HL-60/S4 (cell line): ENCODE measurements at regions not wholly inside any gene's neighbourhood (a gene's known extent, or its start where the extent isn't known, plus 50 kb on each side); places are given as distances from the start of the nearest gene placed in this dataset.

Experiments
- in situ Hi-C: fragments of 300-500 bp; cut with MboI; formaldehyde crosslinking; loops from 2 replicates; pipeline ENCODE4 v1.14.3; 2022; ENCODE audit warnings: low sequenced_read_pairs

DNA sequence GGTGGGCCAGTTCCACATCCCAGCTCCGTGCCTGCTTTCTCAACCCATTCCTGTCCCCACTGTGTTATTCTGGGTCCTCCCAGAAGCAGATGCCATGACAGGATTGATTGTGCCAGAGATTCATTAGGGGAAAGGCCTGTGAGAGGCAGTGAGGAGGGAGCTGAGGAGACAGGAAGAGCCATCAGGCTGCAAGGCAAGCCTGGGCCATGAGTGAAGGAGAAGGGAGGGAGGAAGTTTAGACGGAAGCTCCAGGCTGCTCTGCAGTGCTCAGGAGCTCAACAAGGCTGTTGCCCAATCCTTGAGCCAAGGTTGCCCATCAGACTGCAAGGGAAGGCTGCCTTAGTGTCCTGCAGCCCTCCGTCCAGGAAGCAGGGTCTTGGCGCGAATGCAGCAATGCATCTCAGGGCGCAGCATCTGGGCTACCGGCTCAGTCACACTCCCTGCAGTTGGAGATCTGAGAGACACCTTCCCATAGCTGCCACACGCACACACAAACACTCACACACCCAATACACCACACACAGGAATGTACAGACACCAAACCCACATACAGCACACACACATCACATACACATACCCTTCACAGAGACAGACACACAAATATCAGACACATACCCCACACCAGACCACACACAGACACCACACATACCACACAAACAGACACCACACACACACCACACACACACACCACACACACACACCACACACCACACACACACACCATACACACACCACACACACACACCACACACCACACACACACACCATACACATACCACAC lies 139.5 kb upstream of the NDUFV2 start:
- in situ Hi-C loops: no loop called here

DNA sequence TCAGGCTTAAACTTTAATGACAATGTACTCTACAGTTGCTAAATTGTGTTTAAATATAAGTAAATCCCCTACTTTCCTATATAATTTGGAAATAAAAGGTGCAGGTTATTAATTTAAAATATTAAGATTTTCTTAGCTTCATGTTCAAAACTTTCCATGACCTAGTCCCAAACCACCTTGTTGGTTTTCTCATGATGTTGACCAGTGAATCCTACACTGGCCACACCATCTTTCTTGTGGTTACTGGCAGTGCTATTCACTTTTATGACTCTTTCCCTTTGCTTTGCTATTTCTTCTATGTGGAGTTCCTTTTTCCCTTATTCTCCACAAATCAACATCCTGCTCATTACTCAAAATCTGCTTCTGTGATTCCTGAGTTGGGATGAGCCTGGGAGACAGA lies 138.6 kb upstream of the NDUFV2 start:
- in situ Hi-C loops: no loop called here

DNA sequence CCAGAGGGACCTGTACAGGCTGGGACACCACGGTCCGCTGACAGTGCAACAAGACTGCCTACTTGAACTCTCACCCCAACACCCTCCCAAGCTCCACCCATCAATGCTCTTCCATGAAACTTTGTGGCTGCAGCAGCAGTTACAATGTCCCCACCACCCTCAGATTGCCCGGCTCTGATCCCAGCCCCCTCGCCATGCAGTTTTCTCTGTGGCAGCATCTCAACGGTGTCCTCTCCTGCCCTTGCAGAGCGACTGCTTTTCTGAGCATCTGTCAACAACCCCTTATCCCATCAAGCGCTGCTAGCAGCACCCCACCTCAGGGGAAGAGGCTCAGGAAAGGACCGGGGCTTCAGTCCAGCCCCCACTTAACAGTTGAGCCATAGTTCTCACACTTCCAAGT lies 137.1 kb upstream of the NDUFV2 start:
- in situ Hi-C loops: no loop called here

DNA sequence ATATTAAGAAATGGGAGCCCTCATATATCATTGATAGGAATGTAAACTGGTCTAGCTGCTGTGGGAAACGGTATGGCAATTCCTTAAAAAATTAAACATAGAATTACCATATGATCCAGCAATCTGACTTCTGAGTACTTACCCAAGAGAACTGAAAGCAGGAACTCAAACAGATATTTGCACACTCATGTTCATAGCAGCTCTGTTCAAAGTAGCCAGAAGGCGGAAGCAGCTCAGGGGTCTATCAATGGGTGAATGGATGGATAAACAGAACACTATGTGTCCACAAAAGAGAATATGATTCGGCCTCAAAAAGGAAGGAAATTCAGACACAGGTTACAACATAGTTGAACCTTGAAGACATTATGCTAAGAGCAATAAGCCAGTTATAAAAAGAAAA lies 135.7 kb upstream of the NDUFV2 start:
- in situ Hi-C loops: no loop called here

DNA sequence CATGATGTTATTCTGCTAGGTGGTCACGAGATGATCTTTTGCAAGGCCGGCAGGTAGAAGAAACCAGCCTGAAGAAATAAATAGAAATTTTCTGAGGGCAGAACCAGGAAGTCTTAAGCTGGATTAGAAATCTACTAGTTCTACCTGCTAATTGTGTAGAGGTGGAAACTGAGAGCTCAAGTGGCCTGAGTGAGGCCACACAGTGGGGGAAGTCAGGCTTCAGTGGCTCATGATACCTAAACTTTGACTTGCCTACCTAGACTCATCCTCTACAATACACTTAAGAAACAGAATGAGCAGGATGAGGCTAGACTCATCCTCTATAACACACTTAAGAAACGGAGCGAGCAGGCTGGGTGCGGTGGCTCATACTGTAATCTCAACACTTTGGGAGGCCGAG lies 134.9 kb upstream of the NDUFV2 start:
- in situ Hi-C loops: no loop called here

DNA sequence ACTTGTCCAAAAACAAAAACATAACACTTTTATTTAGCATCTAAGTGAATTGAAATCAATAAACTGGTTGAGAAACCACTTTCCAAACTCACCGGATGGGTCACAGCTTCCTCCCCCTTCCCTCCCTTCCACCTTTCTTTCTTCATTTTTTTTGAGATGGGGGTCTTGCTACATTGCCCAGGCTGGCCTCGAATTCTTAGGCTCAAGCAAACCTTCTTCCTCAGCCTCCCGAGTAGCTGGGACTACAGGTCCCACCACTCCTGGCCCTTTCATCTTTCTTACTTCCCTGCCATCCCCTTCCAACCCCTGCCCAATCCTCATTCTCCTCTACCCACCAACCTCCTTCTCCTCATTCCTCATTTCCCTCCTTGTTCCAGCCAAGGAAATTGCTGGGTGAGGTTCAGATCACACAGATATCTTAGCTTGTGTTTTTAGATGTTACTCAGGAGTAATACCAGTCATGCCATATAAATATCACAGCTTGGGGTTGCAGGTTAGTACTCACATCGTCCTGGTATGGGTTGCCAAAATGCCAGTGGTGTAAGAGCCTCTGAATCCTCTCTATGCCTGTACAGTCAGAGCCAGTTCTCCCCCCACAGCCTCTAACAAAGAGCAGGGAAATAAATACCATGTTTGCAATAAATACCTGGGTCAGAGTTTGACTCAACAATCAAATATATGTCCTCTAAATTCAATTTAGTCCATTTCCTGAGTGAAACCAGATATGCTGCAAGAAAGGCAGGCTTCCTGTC lies 132.7 kb upstream of the NDUFV2 start:
- in situ Hi-C loops: no loop called here

DNA sequence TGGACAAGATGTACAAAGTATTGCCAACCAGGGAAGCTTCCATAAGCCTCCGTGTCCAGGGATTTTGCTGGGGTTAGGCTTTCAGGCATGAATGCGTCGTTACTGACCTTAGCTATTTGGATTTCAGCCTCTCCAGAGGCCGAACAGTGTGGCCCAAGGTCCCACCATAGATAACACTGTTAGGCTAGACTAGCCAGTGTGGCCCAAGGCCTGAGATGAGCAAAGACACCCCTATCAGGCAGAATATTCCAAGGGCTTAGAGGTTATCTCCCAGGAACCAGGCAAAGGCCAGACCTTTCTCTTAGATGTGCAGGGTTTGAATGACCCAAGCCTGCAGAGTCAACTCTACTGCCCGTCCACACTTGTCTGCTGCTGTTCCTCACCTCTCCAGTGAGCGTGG lies 131.7 kb upstream of the NDUFV2 start:
- in situ Hi-C loops: no loop called here

DNA sequence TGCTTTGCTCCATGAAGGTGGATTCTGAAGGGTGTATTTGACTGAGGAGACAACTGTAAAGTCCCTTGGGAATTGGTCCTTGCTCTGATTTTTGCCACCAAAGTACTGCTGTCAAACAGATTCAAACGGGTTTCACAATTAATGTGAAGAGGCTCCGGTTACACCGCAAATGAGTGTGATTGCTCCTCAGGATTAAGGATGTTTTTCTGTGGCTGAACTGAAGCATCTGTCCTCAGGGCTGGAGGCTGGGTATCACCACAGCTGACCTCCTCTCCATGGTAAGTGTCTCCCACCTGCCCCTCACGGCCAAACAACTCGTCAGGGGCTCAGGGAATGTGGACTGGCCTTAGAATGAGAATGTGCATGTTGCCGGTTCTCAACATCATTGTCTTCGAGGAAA lies 130.4 kb upstream of the NDUFV2 start:
- in situ Hi-C loops: no loop called here

DNA sequence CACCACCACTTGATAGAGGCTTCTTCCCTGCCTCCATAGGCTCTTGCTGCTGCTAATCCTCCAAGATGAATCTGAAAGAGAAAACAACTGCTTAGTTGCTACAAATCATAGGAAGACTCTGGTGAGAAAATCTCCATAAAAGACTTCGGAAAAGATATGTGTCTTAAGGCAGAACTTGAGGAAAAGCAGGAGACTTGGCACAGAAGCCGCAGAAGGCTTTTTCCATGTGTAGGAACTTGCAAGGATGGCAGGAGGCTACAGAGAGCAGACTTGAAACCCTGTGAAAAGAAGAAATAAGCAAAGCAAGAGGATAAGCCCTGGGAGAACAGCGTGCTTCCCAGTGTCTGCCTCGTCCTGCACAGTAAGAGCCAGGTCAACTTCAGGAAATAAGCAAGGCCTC lies 128.2 kb upstream of the NDUFV2 start:
- in situ Hi-C loops: no loop called here

DNA sequence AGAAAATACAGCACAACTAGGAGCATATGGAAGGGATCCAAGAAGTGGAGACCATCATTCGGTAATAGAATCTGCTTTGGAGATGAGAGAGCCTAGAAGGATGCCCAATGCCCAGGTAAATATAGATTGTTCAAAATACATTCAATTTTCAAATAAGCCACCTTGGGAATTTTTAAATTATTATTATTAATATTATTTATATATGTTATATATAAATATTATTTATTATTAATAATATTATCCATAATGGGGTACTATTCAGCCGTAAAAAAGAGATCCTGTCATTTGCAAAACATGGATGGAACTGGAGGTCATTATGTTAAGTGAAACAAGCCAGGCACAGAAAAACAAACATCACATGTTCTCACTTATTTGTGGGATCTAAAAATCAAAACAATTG lies 127.8 kb upstream of the NDUFV2 start:
- in situ Hi-C loops: no loop called here

DNA sequence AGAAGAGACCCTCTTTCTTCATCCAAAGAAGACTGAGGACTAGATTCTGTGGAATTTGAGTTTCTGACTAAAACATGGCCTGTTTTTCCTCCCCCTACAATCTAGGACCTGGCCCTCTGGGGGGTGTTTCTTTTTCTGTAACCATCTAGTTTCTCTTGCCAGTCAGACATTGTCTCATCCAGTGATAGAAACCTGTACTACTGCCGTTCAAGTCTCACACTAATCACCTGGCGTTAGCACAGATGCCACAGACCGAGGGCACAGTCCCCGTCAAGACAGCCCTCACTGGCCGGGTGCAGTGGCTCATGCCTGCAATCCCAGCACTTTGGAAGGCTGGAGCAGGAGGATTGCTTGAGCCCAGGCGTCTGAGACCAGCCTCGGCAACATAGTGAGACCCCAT lies 126.9 kb upstream of the NDUFV2 start:
- in situ Hi-C loops: no loop called here

DNA sequence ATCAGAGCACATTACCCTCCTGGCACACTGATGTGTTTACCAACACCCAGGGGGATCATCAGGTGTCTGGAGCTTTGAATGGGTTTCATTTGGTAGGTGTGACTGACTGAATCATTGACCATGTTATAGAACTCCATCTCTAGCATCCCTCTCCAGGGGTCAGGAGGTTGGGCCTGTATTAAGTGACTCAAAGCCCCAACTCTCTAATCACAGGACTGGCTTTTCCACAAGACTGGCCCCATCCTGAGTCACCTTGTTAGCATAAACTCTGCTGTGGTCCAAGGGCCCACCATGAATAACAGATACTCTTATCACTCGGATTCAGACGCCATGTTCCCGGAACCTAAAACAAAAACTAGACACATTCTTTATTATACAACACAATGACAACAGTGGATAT lies 125.9 kb upstream of the NDUFV2 start:
- in situ Hi-C loops: no loop called here

DNA sequence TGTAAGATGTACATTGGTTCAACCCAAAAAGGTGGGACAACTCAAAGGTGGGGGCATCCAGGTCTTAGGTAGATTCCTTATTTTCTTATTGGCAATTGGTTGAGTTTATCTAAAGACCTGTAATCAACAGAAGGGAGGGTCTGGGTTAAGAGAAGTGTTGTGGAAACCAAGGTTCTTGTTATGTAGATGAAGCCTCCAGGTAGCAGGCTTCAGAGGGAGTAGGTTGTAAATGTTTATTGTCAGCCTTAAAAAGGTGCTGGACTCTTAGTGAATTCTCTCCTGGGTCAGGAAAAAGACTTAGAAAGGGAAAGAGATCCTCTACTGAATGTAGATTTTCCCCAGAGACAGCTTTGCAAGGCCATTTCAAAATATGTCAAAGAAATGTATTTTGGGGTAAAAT lies 125.3 kb upstream of the NDUFV2 start:
- in situ Hi-C loops: no loop called here

DNA sequence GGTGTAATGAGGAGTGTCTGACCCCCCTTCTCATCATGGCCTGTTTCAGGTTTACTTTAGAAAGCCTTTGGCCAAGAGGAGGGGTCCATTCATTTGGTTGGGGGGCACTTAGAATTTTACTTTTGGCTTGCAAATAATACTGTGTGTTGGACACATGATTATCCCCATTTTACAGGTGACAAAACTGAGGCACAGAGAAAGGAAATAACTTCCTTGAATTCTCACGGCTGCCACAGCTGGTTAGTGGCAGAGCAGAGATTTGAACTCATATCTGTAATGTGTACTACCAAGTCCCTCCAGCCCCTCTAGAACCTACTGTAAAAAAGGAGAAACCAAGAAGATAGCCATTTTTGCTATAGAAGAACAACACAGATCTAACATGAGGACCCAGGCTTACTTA lies 124.8 kb upstream of the NDUFV2 start:
- in situ Hi-C loops: no loop called here

DNA sequence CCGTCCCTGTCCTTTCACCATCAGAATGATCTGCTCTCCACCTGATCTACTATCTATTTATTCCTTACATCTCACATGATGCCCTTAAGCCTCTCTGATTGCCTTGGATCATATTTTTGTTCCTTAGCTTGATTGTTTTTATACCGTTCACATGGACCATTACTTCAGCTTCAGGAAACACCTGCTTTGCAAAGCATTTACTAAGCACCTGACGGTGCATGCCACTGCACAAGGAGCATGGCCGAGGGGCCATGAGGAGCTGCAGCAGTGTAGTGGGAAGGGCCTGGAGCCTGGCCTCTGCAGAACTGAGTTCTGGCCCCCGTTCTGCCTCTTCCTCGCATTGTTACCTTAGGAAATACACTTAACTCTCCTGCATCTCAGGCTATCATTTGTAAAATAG lies 124.1 kb upstream of the NDUFV2 start:
- in situ Hi-C loops: no loop called here

DNA sequence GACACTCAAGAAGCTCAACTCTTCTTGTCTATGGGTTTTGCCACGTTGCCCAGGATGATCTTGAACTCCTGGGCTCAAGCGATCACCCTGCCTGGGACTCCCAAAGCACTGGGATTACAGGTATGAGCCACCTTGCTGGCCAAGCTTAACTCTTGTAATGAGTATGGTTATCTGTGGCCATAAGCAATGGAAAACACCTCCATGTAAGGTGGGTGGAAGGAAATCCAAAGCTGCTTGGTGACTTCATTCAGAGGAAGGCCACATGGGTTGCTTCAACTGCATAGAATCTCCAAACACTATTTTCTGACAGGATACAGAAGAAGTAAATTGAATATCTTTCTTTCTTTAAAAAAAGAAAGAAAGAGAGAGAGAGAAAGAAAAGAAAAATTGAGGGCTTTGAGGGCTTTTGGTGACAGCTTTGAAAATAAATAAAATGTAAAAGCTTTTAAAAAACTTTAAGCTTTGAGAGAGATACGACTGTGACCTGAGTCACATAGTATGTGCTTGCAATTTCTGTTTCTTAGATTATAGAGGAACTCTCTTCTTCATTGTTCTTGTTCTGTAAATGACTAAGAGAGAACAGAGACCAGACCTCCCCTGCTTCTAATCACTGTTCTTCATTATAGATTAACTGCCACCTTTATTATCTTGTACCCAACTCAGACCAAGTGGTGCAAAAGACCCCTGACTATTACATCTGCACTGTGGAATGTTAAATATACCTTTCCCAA lies 123.1 kb upstream of the NDUFV2 start:
- in situ Hi-C loops: no loop called here

DNA sequence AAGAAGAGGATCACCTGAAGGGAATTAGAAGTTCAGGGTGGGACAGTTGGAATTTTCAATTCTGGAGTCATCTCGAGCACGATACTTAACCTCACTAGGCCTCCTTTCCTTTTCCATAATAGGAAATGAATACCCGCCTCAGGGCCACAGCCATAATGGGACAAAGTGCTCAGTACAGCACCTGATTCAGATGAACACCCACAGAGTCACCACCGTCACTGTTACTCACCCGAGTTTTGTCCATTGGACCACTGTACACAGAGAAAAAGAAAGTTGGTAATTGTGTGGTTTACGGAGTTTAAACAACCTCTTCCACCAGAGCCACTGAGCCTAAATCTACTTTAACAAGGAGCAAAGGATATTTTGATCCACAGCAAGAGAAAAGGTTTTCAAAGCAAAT lies 122.0 kb upstream of the NDUFV2 start:
- in situ Hi-C loops: no loop called here

DNA sequence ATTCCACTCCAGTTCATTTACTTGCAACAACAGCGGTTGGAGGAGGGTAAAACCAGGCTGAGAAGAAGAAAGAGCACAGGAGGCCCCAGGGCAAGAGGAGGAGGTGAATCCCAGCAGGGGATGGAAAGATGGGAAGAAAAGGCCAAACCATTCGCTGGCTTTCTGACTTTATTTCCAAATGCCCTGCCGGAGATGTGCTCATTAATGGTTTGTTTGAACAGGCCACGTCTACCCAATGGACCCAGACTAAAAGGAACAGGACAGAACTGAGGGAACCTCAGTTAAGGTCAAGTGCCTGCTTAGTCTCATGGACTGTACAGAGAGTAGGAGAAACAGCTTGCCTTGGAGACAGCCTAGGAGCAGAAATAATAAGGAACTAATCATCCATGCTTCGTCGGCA lies 121.6 kb upstream of the NDUFV2 start:
- in situ Hi-C loops: no loop called here

DNA sequence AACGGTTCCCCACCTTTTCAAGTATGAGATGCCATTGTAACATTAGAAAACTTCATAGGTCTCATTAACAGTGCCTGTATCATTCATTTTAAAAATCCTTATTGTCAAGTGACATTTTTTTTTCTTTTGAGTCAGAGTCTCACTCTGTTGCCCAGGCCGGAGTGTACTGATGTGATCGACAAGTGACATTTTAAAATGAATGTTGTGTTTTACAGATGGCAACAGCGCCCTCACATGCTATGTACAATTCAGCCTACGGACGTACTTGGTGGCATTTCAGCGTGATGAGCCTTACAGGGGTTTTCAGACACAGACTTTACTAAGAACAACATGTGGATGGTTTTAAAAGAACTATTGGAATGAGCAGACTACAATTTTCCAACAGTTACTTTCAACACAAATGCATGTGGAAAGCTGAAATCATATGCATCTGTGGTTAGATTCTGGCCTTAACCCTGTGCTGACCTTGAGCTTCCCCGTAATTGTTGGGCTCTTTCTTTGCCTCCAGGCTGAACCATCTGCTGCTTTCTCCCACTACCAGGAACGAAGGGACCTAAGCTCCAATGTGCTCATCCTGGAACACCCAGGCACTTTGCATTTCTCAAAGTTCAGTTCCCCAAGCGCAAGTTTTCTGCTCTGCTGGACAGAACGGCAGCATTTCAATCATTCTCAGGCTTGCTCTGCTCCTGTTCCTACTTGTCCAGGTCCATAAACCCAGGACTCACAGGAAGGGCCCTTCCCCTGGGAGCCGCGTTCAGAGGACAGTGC lies 119.9 kb upstream of the NDUFV2 start:
- in situ Hi-C loops: no loop called here

DNA sequence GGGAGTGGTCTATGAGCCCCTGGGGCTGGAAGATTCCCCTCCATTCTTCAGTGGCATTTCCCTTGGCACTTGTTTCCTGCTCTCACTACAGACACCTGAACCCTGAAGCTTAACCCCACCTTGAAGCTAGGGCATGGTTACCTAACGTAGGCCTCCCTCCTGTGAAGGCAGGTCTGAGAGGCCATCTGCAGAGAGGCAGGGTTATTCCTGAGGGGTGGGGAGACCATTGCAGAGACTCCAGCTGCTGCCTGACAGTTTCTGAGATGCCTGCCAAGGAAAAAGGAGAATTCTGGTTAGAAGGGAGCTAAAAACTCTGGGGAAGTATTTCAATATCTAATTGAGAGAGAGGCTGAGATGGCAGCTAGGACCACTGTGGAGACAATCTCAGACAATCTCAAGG lies 119.3 kb upstream of the NDUFV2 start:
- in situ Hi-C loops: no loop called here

DNA sequence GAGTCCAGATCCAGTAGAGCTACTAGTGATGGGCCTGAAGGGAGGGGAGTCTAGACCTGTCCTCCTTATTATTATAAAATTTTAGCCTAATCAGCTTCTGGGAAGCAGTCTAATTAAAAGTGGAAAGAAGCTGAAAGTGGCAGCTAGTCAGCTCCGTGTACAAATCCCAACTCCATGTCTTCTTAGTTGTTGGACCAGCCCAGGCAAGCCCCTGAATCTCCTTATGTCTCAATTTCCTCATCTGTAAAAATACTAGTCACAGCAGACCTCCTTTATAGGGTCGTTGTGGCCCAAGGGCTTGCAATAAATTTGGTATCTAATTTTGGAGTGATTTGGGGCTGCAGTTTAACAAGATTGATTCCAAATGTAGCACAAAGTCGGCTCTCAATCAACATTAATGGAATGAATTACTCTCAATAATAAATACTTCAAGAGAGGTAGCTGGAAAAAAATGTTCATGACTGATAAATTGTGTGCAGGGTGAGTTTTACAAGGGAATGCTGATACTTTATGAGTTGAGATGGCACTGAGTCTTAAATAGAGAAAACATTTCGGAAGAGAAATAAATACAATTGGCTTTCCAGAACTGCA lies 118.3 kb upstream of the NDUFV2 start:
- in situ Hi-C loops: no loop called here
